ENCODE measurements at regions not wholly inside any gene's neighbourhood (a gene's known extent, or its start where the extent isn't known, plus 50 kb on each side); places are given as distances from the start of the nearest gene placed in this dataset.
"Not testable (repeated sequence)": the region's sequence is repeated elsewhere in the genome, so short reads cannot be mapped to it uniquely, and the experiment has no call there.

DNA sequence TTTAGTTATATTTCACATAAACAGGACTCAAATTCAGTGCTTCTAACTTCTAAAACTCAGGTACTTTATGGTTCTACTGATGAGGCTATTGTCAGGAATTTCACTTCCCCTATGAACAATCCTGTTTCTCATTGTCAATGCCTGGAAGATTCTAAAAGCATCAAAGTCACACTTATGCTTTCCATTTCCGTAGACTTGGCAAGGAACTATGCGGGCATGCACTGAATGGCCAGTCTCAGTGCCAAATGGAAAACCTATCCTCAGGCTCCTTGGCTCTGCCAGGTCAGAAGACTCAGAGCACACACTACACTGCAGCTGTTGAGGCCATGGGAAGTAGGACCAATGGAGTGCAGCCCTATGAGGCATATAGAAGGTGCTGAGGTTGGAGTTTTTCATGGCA lies 97.0 kb upstream of the PTPN13 start:
- Mint-ChIP-seq H3K36me3 (no peaks in the 10 kb centered on the region), H3K9me3 (no peaks in the 10 kb centered on the region), H3K27ac (no peak overlapping the region), H3K4me3 (no peak overlapping the region), H3K4me1 (no peaks in the 10 kb centered on the region), H3K27me3 (peaks cover 6% of the 10 kb centered on the region)
- no peak for DNase-seq

- Mint-ChIP-seq H3K36me3 (no peaks in the 10 kb centered on the region), H3K27me3 (peaks cover 8% of the 10 kb centered on the region)
Observed at GRCh38 chr4:86497980-86498862, 95.9 kb upstream of the PTPN13 start.

DNA sequence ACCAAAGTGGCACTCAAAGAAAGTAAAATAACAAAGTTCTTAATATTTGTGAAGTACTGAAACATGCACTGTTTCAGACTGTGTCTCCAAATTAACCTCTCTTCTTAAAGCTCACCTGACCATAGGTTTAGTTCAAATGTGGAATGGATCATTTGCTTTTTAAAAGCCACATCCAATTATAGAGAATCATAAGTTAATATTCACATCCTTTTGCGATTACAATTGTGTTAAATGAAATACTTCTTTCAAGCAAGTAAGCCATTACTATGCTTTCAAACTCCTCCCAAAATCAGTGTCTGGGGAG lies 95.3 kb upstream of the PTPN13 start:
- no peak overlapping the region for H3K27ac Mint-ChIP-seq
- no peaks in the 10 kb centered on the region for H3K4me1 Mint-ChIP-seq

More at GRCh38 chr4:86497980-86498862, 95.9 kb upstream of the PTPN13 start:
- Mint-ChIP-seq H3K4me3 (no peak overlapping the region), H3K27ac (no peak overlapping the region), H3K4me1 (no peaks in the 10 kb centered on the region), H3K9me3 (no peaks in the 10 kb centered on the region)
- DNase-seq: no peak

DNA sequence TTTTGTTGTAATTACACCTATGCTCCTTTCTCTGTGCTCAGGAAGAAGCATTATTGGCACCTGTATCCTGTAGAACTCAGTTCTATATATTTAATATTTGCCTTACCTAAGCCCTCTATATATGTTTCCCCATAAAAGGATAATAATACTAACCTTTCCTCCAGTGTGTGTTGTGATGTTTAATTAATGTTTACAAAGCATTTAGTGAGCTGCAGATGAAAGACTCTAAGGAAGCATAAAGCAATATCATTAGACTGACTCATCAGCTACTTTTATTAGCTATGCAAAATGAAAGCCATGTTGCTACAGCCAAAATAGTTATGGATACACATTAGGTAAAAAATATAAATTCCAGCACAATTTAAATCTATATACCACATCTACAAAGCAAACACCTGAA lies 93.6 kb upstream of the PTPN13 start:
- no peak overlapping the region for H3K4me3 Mint-ChIP-seq
- no peaks in the 10 kb centered on the region for H3K9me3 Mint-ChIP-seq
- no peaks in the 10 kb centered on the region for H3K4me1 Mint-ChIP-seq
- H3K27me3 Mint-ChIP-seq: peaks cover 8% of the 10 kb centered on the region
- DNase-seq: no peak
- H3K27ac Mint-ChIP-seq: no peak overlapping the region
- no peaks in the 10 kb centered on the region for H3K36me3 Mint-ChIP-seq

More for the DNA sequence above, 95.3 kb upstream of the PTPN13 start:
- no peaks in the 10 kb centered on the region for H3K36me3 Mint-ChIP-seq
- no peak overlapping the region for H3K4me3 Mint-ChIP-seq
- no peak for DNase-seq
- H3K9me3 Mint-ChIP-seq: no peaks in the 10 kb centered on the region
- peaks cover 8% of the 10 kb centered on the region for H3K27me3 Mint-ChIP-seq

DNA sequence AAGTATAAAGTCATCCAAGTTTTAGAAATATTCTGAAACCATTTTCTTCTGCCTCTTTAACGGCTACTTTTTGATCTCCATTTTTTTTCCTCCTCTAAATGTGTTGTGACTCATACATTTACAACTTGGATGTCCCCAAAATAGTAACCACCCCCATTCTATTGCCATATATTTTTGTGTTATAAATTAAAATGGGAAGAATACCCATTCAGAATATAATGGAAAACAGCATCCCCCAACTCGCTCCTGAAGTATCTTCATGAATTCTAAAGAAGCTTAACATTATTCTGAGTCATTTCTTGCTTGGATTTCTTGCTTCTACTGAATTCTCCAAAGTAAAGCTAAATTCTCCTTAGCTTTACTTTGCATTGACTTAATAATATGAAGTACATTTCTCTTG lies 92.0 kb upstream of the PTPN13 start:
- no peaks in the 10 kb centered on the region for H3K9me3 Mint-ChIP-seq
- H3K36me3 Mint-ChIP-seq: no peaks in the 10 kb centered on the region
- H3K27ac Mint-ChIP-seq: no peak overlapping the region
- peaks cover 8% of the 10 kb centered on the region for H3K27me3 Mint-ChIP-seq
- no peak for DNase-seq
- no peaks in the 10 kb centered on the region for H3K4me1 Mint-ChIP-seq
- no peak overlapping the region for H3K4me3 Mint-ChIP-seq

DNA sequence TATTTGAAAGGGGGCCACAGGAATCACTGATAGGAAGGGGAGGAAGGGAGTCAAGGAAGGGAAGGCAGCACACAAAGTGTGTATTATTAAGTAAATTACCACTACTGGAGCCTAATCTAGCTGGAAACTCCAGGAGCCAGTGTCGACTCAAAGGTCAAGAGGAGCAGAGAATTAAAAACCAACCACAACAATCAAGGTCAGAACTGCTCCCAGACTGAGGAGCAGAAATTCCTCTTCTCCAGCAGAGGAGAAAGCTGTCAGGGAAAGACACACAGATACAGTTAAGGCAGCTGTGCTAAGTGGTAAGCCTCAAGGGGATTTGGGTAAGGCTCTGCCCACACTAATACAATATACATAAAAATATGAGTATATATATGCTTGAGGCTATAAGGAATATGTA lies 87.5 kb upstream of the PTPN13 start:
- no peak overlapping the region for H3K27ac Mint-ChIP-seq
- no peak overlapping the region for H3K4me3 Mint-ChIP-seq
- no peaks in the 10 kb centered on the region for H3K36me3 Mint-ChIP-seq

DNA sequence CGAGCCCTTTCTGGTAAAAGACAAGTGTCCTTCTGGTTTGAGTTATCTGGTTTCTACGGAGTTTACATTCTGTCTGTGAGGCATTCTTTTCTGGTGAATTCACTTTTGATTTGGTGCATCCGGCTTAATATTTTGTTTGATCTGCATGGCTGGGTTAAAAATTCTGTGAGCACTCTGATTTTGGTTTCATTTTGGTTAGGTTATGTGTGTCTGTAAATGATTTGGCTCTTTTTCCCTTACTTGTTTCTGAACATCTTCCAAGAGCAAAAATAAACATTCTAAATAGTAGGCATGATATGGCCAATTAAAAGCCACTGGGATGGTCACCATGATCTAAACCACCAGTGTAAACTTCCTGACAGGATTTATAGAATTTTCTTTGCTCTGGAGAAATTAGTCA lies 85.7 kb upstream of the PTPN13 start:
- Mint-ChIP-seq H3K36me3 (no peaks in the 10 kb centered on the region), H3K4me1 (no peaks in the 10 kb centered on the region), H3K27me3 (peaks cover 7% of the 10 kb centered on the region), H3K27ac (no peak overlapping the region), H3K9me3 (no peaks in the 10 kb centered on the region), H3K4me3 (no peak overlapping the region)
- no peak for DNase-seq

More for the DNA sequence above, 87.5 kb upstream of the PTPN13 start:
- no peaks in the 10 kb centered on the region for H3K9me3 Mint-ChIP-seq
- DNase-seq: no peak
- no peaks in the 10 kb centered on the region for H3K4me1 Mint-ChIP-seq
- H3K27me3 Mint-ChIP-seq: peaks cover 10% of the 10 kb centered on the region

DNA sequence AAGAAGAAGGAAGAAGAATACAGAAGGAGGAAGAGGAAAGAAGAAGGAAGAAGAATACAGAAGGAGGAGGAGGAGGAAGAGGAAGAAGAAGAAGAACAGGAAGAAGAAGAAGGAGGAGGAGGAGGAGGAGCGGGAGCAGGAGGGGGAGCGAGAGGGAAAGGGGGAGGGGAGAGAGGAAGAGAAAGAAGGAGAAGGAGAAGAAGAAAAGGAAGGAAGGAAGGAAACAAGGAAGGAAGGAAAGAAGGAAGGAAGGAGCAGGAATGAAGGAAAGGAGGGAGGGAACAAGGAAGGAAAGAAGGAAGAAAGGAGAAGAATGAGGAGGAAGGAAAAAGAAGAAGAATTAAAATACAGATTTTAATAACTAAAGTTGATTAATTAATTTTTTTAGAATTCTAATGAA lies 82.5 kb upstream of the PTPN13 start:
- Mint-ChIP-seq H3K4me3 (no peak overlapping the region), H3K9me3 (peaks cover 1% of the 10 kb centered on the region), H3K36me3 (no peaks in the 10 kb centered on the region), H3K27ac (no peak overlapping the region), H3K4me1 (no peaks in the 10 kb centered on the region), H3K27me3 (peaks cover 7% of the 10 kb centered on the region)
- DNase-seq: no peak

GRCh38 chr4:86512631-86513030 lies 81.5 kb upstream of the PTPN13 start:
- Mint-ChIP-seq H3K36me3 (no peaks in the 10 kb centered on the region), H3K4me3 (no peak overlapping the region), H3K27me3 (peaks cover 7% of the 10 kb centered on the region), H3K9me3 (peaks cover 2% of the 10 kb centered on the region), H3K4me1 (no peaks in the 10 kb centered on the region), H3K27ac (no peak overlapping the region)
- no peak for DNase-seq

GRCh38 chr4:86515963-86516362 lies 78.2 kb upstream of the PTPN13 start:
- H3K9me3 Mint-ChIP-seq, H3K36me3 Mint-ChIP-seq, DNase-seq, H3K27ac Mint-ChIP-seq, H3K4me3 Mint-ChIP-seq, H3K4me1 Mint-ChIP-seq: not testable (repeated sequence)
- H3K27me3 Mint-ChIP-seq: peaks cover 14% of the 10 kb centered on the region

DNA sequence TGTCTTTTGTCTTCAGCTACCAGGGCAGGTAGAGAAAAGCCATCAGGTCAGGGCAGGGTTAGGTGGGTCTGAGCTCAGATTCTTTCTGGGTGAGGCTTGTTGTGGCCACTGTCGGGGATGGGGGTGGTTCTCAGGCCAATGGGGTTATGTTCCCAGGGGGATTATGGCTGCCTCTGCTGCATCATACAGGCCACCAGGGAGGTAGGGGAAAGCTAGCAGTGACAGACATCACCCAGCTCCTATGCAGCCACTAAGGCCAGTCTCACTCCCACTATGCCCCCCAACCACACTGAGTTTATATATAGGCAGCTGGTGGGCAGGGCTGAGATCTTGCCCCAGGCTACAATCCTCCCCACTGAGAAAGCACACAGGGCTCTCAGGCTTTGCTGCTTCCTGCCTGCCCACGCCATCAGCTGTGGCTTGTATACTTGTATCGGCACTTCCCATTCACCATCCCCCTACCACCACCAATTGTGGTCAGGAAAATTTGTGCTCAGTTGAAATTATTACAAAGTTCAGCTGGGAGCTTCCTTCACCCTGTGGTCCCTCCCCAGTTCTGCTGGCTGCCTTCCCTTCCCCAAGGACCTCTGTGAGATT lies 72.6 kb upstream of the PTPN13 start:
- no peak overlapping the region for H3K27ac Mint-ChIP-seq
- H3K36me3 Mint-ChIP-seq: no peaks in the 10 kb centered on the region
- peaks cover 15% of the 10 kb centered on the region for H3K9me3 Mint-ChIP-seq

GRCh38 chr4:86522349-86522748 lies 71.8 kb upstream of the PTPN13 start:
- H3K9me3 Mint-ChIP-seq: peaks cover 14% of the 10 kb centered on the region
- no peaks in the 10 kb centered on the region for H3K4me1 Mint-ChIP-seq
- no peak overlapping the region for H3K27ac Mint-ChIP-seq
- DNase-seq: no peak
- H3K27me3 Mint-ChIP-seq: peaks cover 27% of the 10 kb centered on the region
- no peak overlapping the region for H3K4me3 Mint-ChIP-seq
- H3K36me3 Mint-ChIP-seq: no peaks in the 10 kb centered on the region

More for the DNA sequence above, 72.6 kb upstream of the PTPN13 start:
- DNase-seq: no peak
- peaks cover 27% of the 10 kb centered on the region for H3K27me3 Mint-ChIP-seq
- no peaks in the 10 kb centered on the region for H3K4me1 Mint-ChIP-seq
- no peak overlapping the region for H3K4me3 Mint-ChIP-seq

GRCh38 chr4:86523333-86523732 lies 70.8 kb upstream of the PTPN13 start:
- H3K36me3 Mint-ChIP-seq: no peaks in the 10 kb centered on the region
- peaks cover 14% of the 10 kb centered on the region for H3K9me3 Mint-ChIP-seq
- peaks cover 27% of the 10 kb centered on the region for H3K27me3 Mint-ChIP-seq
- DNase-seq: no peak
- no peak overlapping the region for H3K27ac Mint-ChIP-seq
- H3K4me3 Mint-ChIP-seq: no peak overlapping the region
- no peaks in the 10 kb centered on the region for H3K4me1 Mint-ChIP-seq

- H3K9me3 Mint-ChIP-seq, H3K36me3 Mint-ChIP-seq, H3K27ac Mint-ChIP-seq, H3K4me3 Mint-ChIP-seq, H3K4me1 Mint-ChIP-seq, DNase-seq, H3K27me3 Mint-ChIP-seq: not testable (repeated sequence)
Observed at GRCh38 chr4:86527713-86528112, 66.4 kb upstream of the PTPN13 start.

DNA sequence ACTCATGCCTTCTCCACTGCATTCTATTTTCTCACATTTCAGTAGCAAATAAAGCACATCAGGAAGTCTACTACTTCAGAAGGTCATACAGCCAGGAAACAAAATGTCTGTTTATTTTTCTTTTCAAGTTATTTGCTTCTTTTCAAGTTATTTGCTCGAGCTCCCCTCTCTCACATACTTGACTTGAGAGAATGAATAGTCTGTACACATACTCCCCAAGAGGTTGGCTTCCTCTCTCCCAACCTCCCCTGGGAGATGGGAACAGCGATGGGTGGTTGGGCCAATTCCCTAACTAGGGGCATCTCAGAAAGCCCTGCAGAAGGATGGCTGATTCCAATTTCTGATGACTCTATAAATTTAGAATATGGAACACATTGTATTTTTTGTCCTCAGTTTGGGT lies 64.7 kb upstream of the PTPN13 start:
- Mint-ChIP-seq H3K36me3 (no peaks in the 10 kb centered on the region), H3K4me3 (no peak overlapping the region), H3K4me1 (no peaks in the 10 kb centered on the region), H3K27ac (no peak overlapping the region), H3K27me3 (peaks cover 3% of the 10 kb centered on the region), H3K9me3 (peaks cover under 1% of the 10 kb centered on the region)
- no peak for DNase-seq

- no peak overlapping the region for H3K27ac Mint-ChIP-seq
- no peaks in the 10 kb centered on the region for H3K9me3 Mint-ChIP-seq
- H3K36me3 Mint-ChIP-seq: no peaks in the 10 kb centered on the region
- H3K4me1 Mint-ChIP-seq: no peaks in the 10 kb centered on the region
- no peak overlapping the region for H3K4me3 Mint-ChIP-seq
- DNase-seq: no peak
- peaks cover 3% of the 10 kb centered on the region for H3K27me3 Mint-ChIP-seq
Observed at GRCh38 chr4:86530183-86530582, 63.9 kb upstream of the PTPN13 start.
